HCT116 (cell line): ENCODE measurements at regions not wholly inside any gene's neighbourhood (a gene's known extent, or its start where the extent isn't known, plus 50 kb on each side); places are given as distances from the start of the nearest gene placed in this dataset.

Experiments
- ATAC-seq: fragments of 200-7000 bp; cut with Tn5 transposase; 2 replicates; pipeline ENCODE4 v1.9.1; 2020; ENCODE audit warnings: mild to moderate bottlenecking, moderate library complexity
- BruUV-seq: library from RNA; stranded (reverse); fragments of 400-500 nt; replicated peaks from 2 replicates; lab custom pipeline; 2021; lab: Mats Ljungman, UMichigan
- CTCF ChIA-PET: fragments of 300-600 bp; sonication (Branson Sonifier 250); formaldehyde crosslinking; loops from one replicate; lab custom pipeline; 2021; ENCODE audit warnings: antibody characterized with exemption; lab: Charles Lee
- POLR2A ChIA-PET: fragments of 300-600, 350-600 bp; sonication (Branson Sonifier 250); formaldehyde crosslinking; loops from one replicate; lab custom pipeline; 2021; ENCODE audit warnings: antibody characterized with exemption; lab: Charles Lee
- RAD21 ChIA-PET, 2 experiments: fragments of 300-600 bp; sonication (Branson Sonifier 250); formaldehyde crosslinking; loops; one replicate each; lab custom pipeline; 2023; ENCODE audit warnings: low total read pairs in 2 of 2; ENCODE audit not compliant: uncharacterized antibody in 2 of 2, unreplicated experiment in 2 of 2, low non-redundant PET in 1 of 2; lab: Charles Lee
- DNase-seq: peaks from one replicate; pipeline ENCODE4 v3.0.0-alpha.2; 2010; ENCODE audit warnings: low read depth, low spot score
- H2AFZ ChIP-seq: fragments of 200-600 bp; shearing (Covaris generic), sonication (generic); 2 replicates; pipeline ENCODE4 v1.6.1; 2017; ENCODE audit warnings: low read depth, mixed run types, mixed read lengths, antibody characterized with exemption, low read length; ENCODE audit not compliant: poor library complexity, severe bottlenecking
- H3K27ac ChIP-seq: 2 replicates; pipeline ENCODE4 v1.5.1; 2012; ENCODE audit warnings: low read depth, low read length
- H3K27me3 ChIP-seq: fragments of 200-600 bp; sonication (generic); 2 replicates; pipeline ENCODE4 v1.6.1; 2016; ENCODE audit warnings: mixed run types, low read length, mixed read lengths; ENCODE audit not compliant: insufficient read depth
- H3K36me3 ChIP-seq, 2 experiments: fragments of 200-500 bp in 1 of 2; fragments of 200-600 bp in 1 of 2; sonication (Bioruptor generic) in 1 of 2; sonication (generic) in 1 of 2; 2 replicates each; pipeline versions ENCODE4 v1.5.1 to v1.6.1; 2014 to 2016; ENCODE audit warnings: low read length in 2 of 2, inconsistent platforms in 1 of 2, mixed read lengths in 1 of 2, mixed run types in 1 of 2; ENCODE audit not compliant: insufficient read depth in 2 of 2, control insufficient read depth in 1 of 2
- H3K4me1 ChIP-seq, 2 experiments: fragments of 200-600 bp in 1 of 2; sonication (generic) in 1 of 2; 2 replicates each; pipeline versions ENCODE4 v1.5.1 to v1.6.1; 2012 to 2017; ENCODE audit warnings: low read length in 2 of 2, inconsistent platforms in 1 of 2, mild to moderate bottlenecking in 1 of 2, mixed read lengths in 1 of 2, mixed run types in 1 of 2, moderate library complexity in 1 of 2; ENCODE audit not compliant: insufficient read depth in 2 of 2, control insufficient read depth in 1 of 2
- H3K4me2 ChIP-seq: fragments of 200-600 bp; sonication (generic); 2 replicates; pipeline ENCODE4 v1.6.1; 2017; ENCODE audit warnings: mixed run types, low read length, mixed read lengths
- H3K4me3 ChIP-seq, 2 experiments: fragments of 200-600 bp in 1 of 2; sonication (generic) in 1 of 2; replicated peaks in 1 of 2; 2 replicates each; pipeline ENCODE4 v1.5.1; 2011 to 2016; ENCODE audit warnings: low read length in 2 of 2, control low read depth in 1 of 2, low read depth in 1 of 2, mild to moderate bottlenecking in 1 of 2, mixed read lengths in 1 of 2, mixed run types in 1 of 2
- H3K79me2 ChIP-seq: fragments of 200-600 bp; sonication (generic); 2 replicates; pipeline ENCODE4 v1.6.1; 2017; ENCODE audit warnings: mild to moderate bottlenecking, mixed run types, low read length, moderate library complexity, mixed read lengths; ENCODE audit not compliant: insufficient read depth
- H3K9ac ChIP-seq: fragments of 200-600 bp; sonication (generic); 2 replicates; pipeline ENCODE4 v1.6.1; 2016; ENCODE audit warnings: low read length, mixed read lengths
- H3K9me2 ChIP-seq: fragments of 200-600 bp; sonication (generic), shearing (Covaris generic); 2 replicates; pipeline ENCODE4 v1.6.1; 2017; ENCODE audit warnings: mixed run types, mild to moderate bottlenecking, moderate library complexity; ENCODE audit not compliant: insufficient read depth
- H3K9me3 ChIP-seq, 2 experiments: fragments of 200-500 bp in 1 of 2; fragments of 200-600 bp in 1 of 2; sonication (Bioruptor generic) in 1 of 2; sonication (generic) in 1 of 2; 2 replicates each; pipeline ENCODE4 v1.6.1; 2014 to 2017; ENCODE audit warnings: low read length in 2 of 2, mixed read lengths in 2 of 2, inconsistent platforms in 1 of 2, low read depth in 1 of 2, mild to moderate bottlenecking in 1 of 2, mixed run types in 1 of 2, moderate library complexity in 1 of 2; ENCODE audit not compliant: control insufficient read depth in 1 of 2, insufficient read depth in 1 of 2
- H4K20me1 ChIP-seq: fragments of 200-600 bp; sonication (generic), shearing (Covaris generic); 2 replicates; pipeline ENCODE4 v1.6.1; 2017; ENCODE audit warnings: mixed run types, mild to moderate bottlenecking, moderate library complexity; ENCODE audit not compliant: insufficient read depth
- CBX3 ChIP-seq: IDR thresholded peaks from 2 replicates; pipeline ENCODE4 v1.6.1; 2012; ENCODE audit warnings: low read depth
- CEBPB ChIP-seq: IDR thresholded peaks from 2 replicates; pipeline ENCODE4 v1.6.1; 2012; ENCODE audit warnings: low read depth
- ELF1 ChIP-seq: IDR thresholded peaks from 2 replicates; pipeline ENCODE4 v1.6.1; 2012; ENCODE audit warnings: low read depth, borderline replicate concordance
- EZH2 ChIP-seq: fragments of 200-600 bp; sonication (generic); IDR thresholded peaks from 2 replicates; pipeline ENCODE4 v1.6.1; 2017; ENCODE audit warnings: antibody characterized with exemption, mixed run types
- EZH2phosphoT487 ChIP-seq: fragments of 200-600 bp; IDR thresholded peaks from 2 replicates; pipeline ENCODE4 v1.6.1; 2018; ENCODE audit warnings: antibody characterized with exemption, borderline replicate concordance
- FOSL1 ChIP-seq: IDR thresholded peaks from 2 replicates; pipeline ENCODE4 v1.6.1; 2012; ENCODE audit warnings: low read depth
- JUND ChIP-seq: IDR thresholded peaks from 2 replicates; pipeline ENCODE4 v1.6.1; 2012
- POLR2A ChIP-seq: IDR thresholded peaks from 2 replicates; pipeline ENCODE4 v1.7.0; 2011; ENCODE audit warnings: borderline replicate concordance; ENCODE audit not compliant: insufficient read depth, insufficient read length; ENCODE audit errors: extremely low read depth
- POLR2AphosphoS5 ChIP-seq: IDR thresholded peaks from 2 replicates; pipeline ENCODE4 v1.6.1; 2011; ENCODE audit warnings: mild to moderate bottlenecking, low read depth, low read length, moderate library complexity
- RAD21 ChIP-seq: IDR thresholded peaks from 2 replicates; pipeline ENCODE4 v1.6.1; 2012; ENCODE audit warnings: low read depth, mild to moderate bottlenecking
- SIN3A ChIP-seq: IDR thresholded peaks from 2 replicates; pipeline ENCODE4 v1.6.1; 2012; ENCODE audit warnings: low read depth
- SRF ChIP-seq: IDR thresholded peaks from 2 replicates; pipeline ENCODE4 v1.6.1; 2012; ENCODE audit warnings: low read depth
- TCF7L2 ChIP-seq: IDR thresholded peaks from 2 replicates; pipeline ENCODE4 v1.7.0; 2011; ENCODE audit warnings: borderline replicate concordance, inconsistent platforms; ENCODE audit not compliant: insufficient read depth, insufficient read length; ENCODE audit errors: extremely low read depth
- YY1 ChIP-seq: IDR thresholded peaks from 2 replicates; pipeline ENCODE4 v1.6.1; 2011; ENCODE audit warnings: low read length, low read depth, moderate library complexity, mild to moderate bottlenecking; ENCODE audit not compliant: insufficient replicate concordance; ENCODE audit errors: extremely low read depth
- ZNF274 ChIP-seq: fragments of 200-500 bp; sonication (Bioruptor generic); IDR thresholded peaks from 2 replicates; pipeline ENCODE4 v1.6.1; 2014; ENCODE audit warnings: mild to moderate bottlenecking, low read depth, low read length, inconsistent platforms
- intact Hi-C: fragments of 100-400 bp; cut with micrococcal nuclease; formaldehyde crosslinking; loops from 2 replicates; pipeline ENCODE4 v1.10.0; 2022
- TF ChIP-seq, protein P1 (sequence below): IDR thresholded peaks from 2 replicates; pipeline ENCODE4 v1.6.1; 2012; ENCODE audit warnings: low read depth
- TF ChIP-seq, protein P2 (sequence below): IDR thresholded peaks from 2 replicates; pipeline ENCODE4 v1.6.1; 2012
- TF ChIP-seq, protein P3 (sequence below), 3 experiments: fragments of 200-600 bp in 1 of 3; sonication (generic) in 1 of 3; IDR thresholded peaks in 2 of 3; conservative IDR thresholded peaks in 1 of 3; 2 replicates each; pipeline ENCODE4 v1.5.1; 2012 to 2017; ENCODE audit warnings: low read depth in 2 of 3, low read length in 2 of 3, antibody characterized with exemption in 1 of 3, borderline replicate concordance in 1 of 3, control low read depth in 1 of 3, mild to moderate bottlenecking in 1 of 3, mixed read lengths in 1 of 3, mixed run types in 1 of 3, moderate library complexity in 1 of 3; ENCODE audit not compliant: insufficient read depth in 1 of 3

DNA sequence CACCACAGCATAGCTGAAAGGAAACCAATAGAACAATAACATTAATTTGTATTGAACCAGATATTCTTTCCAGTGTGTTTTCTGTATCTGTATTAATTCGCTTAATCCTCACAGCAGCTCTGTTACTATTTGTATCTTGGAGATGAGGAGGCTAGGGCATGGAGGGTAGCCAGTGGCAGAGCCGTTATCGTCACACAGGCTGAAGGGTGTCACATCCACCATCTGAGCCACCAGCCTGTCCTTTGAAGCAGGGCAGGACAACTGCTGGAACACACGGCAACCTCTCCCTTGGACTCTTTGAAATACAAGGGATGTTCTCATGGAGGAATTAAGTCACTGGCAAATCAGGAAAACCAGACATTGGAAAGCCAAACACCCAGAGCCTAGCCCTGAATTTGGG, 628.0 kb upstream of the CDH4 start:
- ChIA-PET CTCF (no interaction called here), POLR2A (no interaction called here), RAD21 (no interaction called here)
- intact Hi-C loops: no loop called here
- TF ChIP-seq SRF: no peak
- TF ChIP-seq, protein P1, sequence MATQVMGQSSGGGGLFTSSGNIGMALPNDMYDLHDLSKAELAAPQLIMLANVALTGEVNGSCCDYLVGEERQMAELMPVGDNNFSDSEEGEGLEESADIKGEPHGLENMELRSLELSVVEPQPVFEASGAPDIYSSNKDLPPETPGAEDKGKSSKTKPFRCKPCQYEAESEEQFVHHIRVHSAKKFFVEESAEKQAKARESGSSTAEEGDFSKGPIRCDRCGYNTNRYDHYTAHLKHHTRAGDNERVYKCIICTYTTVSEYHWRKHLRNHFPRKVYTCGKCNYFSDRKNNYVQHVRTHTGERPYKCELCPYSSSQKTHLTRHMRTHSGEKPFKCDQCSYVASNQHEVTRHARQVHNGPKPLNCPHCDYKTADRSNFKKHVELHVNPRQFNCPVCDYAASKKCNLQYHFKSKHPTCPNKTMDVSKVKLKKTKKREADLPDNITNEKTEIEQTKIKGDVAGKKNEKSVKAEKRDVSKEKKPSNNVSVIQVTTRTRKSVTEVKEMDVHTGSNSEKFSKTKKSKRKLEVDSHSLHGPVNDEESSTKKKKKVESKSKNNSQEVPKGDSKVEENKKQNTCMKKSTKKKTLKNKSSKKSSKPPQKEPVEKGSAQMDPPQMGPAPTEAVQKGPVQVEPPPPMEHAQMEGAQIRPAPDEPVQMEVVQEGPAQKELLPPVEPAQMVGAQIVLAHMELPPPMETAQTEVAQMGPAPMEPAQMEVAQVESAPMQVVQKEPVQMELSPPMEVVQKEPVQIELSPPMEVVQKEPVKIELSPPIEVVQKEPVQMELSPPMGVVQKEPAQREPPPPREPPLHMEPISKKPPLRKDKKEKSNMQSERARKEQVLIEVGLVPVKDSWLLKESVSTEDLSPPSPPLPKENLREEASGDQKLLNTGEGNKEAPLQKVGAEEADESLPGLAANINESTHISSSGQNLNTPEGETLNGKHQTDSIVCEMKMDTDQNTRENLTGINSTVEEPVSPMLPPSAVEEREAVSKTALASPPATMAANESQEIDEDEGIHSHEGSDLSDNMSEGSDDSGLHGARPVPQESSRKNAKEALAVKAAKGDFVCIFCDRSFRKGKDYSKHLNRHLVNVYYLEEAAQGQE: no peak
- TF ChIP-seq POLR2AphosphoS5: no peak
- TF ChIP-seq SIN3A: no peak
- TF ChIP-seq EZH2: no peak
- TF ChIP-seq, protein P2, sequence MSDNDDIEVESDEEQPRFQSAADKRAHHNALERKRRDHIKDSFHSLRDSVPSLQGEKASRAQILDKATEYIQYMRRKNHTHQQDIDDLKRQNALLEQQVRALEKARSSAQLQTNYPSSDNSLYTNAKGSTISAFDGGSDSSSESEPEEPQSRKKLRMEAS: no peak
- TF ChIP-seq, protein P3, sequence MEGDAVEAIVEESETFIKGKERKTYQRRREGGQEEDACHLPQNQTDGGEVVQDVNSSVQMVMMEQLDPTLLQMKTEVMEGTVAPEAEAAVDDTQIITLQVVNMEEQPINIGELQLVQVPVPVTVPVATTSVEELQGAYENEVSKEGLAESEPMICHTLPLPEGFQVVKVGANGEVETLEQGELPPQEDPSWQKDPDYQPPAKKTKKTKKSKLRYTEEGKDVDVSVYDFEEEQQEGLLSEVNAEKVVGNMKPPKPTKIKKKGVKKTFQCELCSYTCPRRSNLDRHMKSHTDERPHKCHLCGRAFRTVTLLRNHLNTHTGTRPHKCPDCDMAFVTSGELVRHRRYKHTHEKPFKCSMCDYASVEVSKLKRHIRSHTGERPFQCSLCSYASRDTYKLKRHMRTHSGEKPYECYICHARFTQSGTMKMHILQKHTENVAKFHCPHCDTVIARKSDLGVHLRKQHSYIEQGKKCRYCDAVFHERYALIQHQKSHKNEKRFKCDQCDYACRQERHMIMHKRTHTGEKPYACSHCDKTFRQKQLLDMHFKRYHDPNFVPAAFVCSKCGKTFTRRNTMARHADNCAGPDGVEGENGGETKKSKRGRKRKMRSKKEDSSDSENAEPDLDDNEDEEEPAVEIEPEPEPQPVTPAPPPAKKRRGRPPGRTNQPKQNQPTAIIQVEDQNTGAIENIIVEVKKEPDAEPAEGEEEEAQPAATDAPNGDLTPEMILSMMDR (IDR thresholded peaks at IDR 0.05 in 2 of 3, conservative IDR thresholded peaks at IDR 0.05 in 1 of 3; ENCODE audit: borderline replicate concordance in 1 of 3, insufficient read depth in 1 of 3, low read depth in 2 of 3, low read length in 2 of 3): no peak
- no peak for TF ChIP-seq POLR2A
- TF ChIP-seq ZNF274: no peak
- TF ChIP-seq FOSL1: no peak
- no peak for TF ChIP-seq JUND
- TF ChIP-seq RAD21: no peak
- TF ChIP-seq YY1: no peak
- no peak for TF ChIP-seq CEBPB
- no peak for TF ChIP-seq EZH2phosphoT487
- TF ChIP-seq ELF1: no peak
- TF ChIP-seq CBX3: no peak
- no peak for TF ChIP-seq TCF7L2
- H3K36me3 ChIP-seq: no peaks in the 10 kb centered on the region
- H3K4me3 ChIP-seq: no peak overlapping the region
- no peak for ATAC-seq
- no peaks in the 10 kb centered on the region for H3K27me3 ChIP-seq
- H3K9me2 ChIP-seq: no peaks in the 10 kb centered on the region
- no peak for DNase-seq
- H3K9me3 ChIP-seq: peaks cover 5 to 33% of the 10 kb centered on the region in 2 experiments; a peak in 2 of 4 replicates
- no peaks in the 10 kb centered on the region for H3K79me2 ChIP-seq
- H3K4me1 ChIP-seq: no peaks in the 10 kb centered on the region
- no peak overlapping the region for H2AFZ ChIP-seq
- H4K20me1 ChIP-seq: no peaks in the 10 kb centered on the region
- no peak overlapping the region for H3K9ac ChIP-seq
- H3K4me2 ChIP-seq: no peak overlapping the region
- H3K27ac ChIP-seq: no peak overlapping the region
- no TSS peak for BruUV-seq
